ENCODE measurements at regions not wholly inside any gene's neighbourhood (a gene's known extent, or its start where the extent isn't known, plus 50 kb on each side); places are given as distances from the start of the nearest gene placed in this dataset.
A peak's percentile ranks its signal among the peaks of the same experiment; 100 is the strongest.
"Not testable (repeated sequence)": the region's sequence is repeated elsewhere in the genome, so short reads cannot be mapped to it uniquely, and the experiment has no call there.

- H3K4me3 Mint-ChIP-seq; H3K27ac Mint-ChIP-seq; POLR2A ChIA-PET; DNase-seq; intact Hi-C loops (cut with DNase I, micrococcal nuclease); CTCF ChIA-PET; H3K36me3 Mint-ChIP-seq (ENCODE audit: low read depth); ATAC-seq; H3K27me3 Mint-ChIP-seq; H3K4me1 Mint-ChIP-seq: not testable (repeated sequence)
- peaks cover 44% of the 10 kb centered on the region for H3K9me3 Mint-ChIP-seq (ENCODE audit: low read depth)
Measured at GRCh38 chr21:10346933-10347615, 174.3 kb upstream of the TPTE start.

GRCh38 chr21:10347675-10348074, 173.7 kb upstream of the TPTE start:
- peaks cover 49% of the 10 kb centered on the region for H3K9me3 Mint-ChIP-seq (ENCODE audit: low read depth)
- not testable (repeated sequence) for H3K36me3 Mint-ChIP-seq (ENCODE audit: low read depth)

DNA sequence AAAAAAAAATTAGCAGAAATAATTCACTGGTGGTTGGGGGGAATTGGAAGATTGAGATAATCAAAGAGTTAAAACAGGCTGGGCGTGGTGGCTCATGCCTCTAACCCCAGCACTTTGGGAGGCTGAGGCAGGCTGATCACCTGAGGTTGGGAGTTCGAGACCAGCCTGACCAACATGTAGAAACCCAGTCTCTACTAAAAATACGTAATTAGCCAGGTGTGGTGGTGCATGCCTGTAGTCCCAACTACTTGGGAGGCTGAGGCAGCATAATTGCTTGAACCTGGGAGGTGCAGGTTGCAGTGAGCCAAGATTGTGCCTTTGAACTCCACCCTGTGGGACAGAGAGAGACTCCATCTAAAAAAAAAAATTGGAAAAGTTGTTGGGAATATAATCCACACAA, 173.2 kb upstream of the TPTE start:
- POLR2A ChIA-PET; DNase-seq; intact Hi-C loops (cut with DNase I, micrococcal nuclease); ATAC-seq; CTCF ChIA-PET; H3K4me1 Mint-ChIP-seq; H3K36me3 Mint-ChIP-seq (ENCODE audit: low read depth); H3K27ac Mint-ChIP-seq; H3K27me3 Mint-ChIP-seq; H3K4me3 Mint-ChIP-seq: not testable (repeated sequence)
- peaks cover 54% of the 10 kb centered on the region for H3K9me3 Mint-ChIP-seq (ENCODE audit: low read depth)

More at GRCh38 chr21:10347675-10348074, 173.7 kb upstream of the TPTE start:
- POLR2A ChIA-PET; H3K27me3 Mint-ChIP-seq; intact Hi-C loops (cut with DNase I, micrococcal nuclease); DNase-seq; H3K27ac Mint-ChIP-seq; H3K4me3 Mint-ChIP-seq; H3K4me1 Mint-ChIP-seq; ATAC-seq; CTCF ChIA-PET: not testable (repeated sequence)

DNA sequence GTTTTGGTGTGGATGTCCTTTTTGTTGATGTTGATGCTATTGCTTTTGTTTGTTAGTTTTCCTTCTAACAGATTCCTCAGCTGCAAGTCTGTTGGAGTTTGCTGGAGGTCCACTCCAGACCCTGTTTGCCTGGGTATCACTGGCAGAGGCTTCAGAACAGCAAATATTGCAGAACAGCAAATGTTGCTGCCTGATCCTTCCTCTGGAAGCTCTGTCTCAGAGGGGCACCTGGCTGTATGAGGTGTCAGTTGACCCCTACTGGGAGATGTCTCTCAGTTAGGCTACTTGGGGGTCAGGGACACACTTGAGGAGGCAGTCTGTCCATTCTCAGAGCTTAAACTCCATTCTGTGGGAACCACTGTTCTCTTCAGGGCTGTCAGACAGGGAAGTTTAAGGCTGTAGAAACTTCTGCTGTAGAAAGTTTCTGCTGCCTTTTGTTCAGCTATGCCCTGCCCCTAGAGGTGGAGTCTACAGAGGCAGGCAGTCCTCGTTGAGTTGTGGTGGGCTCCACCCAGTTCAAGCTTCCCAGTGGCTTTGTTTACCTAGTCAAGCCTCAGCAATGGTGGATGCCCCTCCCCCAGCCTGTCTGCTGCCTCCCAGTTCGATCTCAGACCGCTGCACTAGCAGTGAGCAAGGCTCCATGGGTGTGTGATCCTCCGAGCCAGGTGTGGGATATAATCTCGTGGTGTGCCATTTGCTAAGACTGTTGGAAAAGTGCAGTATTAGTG, 166.4 kb upstream of the TPTE start:
- H3K27me3 Mint-ChIP-seq; ATAC-seq; intact Hi-C loops (cut with DNase I, micrococcal nuclease); CTCF ChIA-PET; H3K36me3 Mint-ChIP-seq (ENCODE audit: low read depth); H3K4me3 Mint-ChIP-seq; POLR2A ChIA-PET; H3K27ac Mint-ChIP-seq; H3K4me1 Mint-ChIP-seq; DNase-seq: not testable (repeated sequence)
- H3K9me3 Mint-ChIP-seq (ENCODE audit: low read depth): peaks cover 54% of the 10 kb centered on the region

DNA sequence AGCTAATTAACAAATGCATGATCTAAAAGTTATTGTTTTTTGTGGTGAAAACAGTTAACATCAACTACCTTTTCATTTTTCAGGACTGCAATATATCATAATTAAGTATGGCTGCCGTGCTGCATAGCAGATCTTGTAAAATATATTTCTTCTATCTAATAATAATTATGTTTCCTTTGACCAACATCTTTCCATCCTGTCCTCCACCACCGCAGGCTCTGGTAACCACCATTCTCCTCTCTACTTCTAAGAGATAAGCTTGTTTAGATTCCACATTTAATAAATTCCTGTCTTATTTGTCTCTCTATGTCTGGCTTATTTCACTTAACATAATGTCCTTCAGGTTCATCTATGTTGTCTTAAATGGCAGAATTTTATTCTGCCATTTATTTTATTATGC, 162.3 kb upstream of the TPTE start:
- H3K4me3 Mint-ChIP-seq; H3K4me1 Mint-ChIP-seq; POLR2A ChIA-PET; CTCF ChIA-PET; H3K27me3 Mint-ChIP-seq; H3K36me3 Mint-ChIP-seq (ENCODE audit: low read depth); H3K27ac Mint-ChIP-seq; intact Hi-C loops (cut with DNase I, micrococcal nuclease); DNase-seq; ATAC-seq: not testable (repeated sequence)
- peaks cover 43% of the 10 kb centered on the region for H3K9me3 Mint-ChIP-seq (ENCODE audit: low read depth)

- ATAC-seq; intact Hi-C loops (cut with DNase I, micrococcal nuclease); H3K4me3 Mint-ChIP-seq; H3K36me3 Mint-ChIP-seq (ENCODE audit: low read depth); POLR2A ChIA-PET; CTCF ChIA-PET; H3K4me1 Mint-ChIP-seq; H3K27ac Mint-ChIP-seq; H3K27me3 Mint-ChIP-seq; DNase-seq: not testable (repeated sequence)
- H3K9me3 Mint-ChIP-seq (ENCODE audit: low read depth): peaks cover 37% of the 10 kb centered on the region
Measured at GRCh38 chr21:10359911-10360310, 161.5 kb upstream of the TPTE start.

DNA sequence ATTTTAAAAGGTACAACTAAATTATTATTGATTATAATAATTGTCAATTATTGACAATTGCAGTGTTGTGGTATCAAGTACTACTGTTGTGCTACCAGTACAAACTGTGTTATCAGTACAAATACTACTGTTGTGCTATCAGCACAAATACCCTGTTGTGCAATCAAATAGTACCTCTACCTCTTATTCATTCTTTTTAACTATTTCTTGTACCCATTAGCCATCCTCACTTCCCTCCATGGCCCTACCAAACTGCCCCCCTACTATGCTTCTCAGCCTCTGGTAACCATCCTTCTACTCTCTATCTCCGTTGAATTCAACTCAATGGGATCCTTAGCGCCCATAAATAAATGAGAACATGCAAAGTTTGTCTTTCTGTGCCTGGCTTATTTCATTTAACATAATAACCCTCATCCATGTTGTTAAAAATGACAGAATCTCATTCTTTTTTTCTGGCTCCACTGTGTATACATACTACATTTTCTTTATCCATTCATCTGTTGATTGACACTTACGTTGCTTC, 160.1 kb upstream of the TPTE start:
- H3K36me3 Mint-ChIP-seq (ENCODE audit: low read depth); H3K4me3 Mint-ChIP-seq; POLR2A ChIA-PET; ATAC-seq; intact Hi-C loops (cut with DNase I, micrococcal nuclease); H3K27ac Mint-ChIP-seq; DNase-seq; H3K4me1 Mint-ChIP-seq; CTCF ChIA-PET; H3K27me3 Mint-ChIP-seq: not testable (repeated sequence)
- H3K9me3 Mint-ChIP-seq (ENCODE audit: low read depth): peaks cover 30% of the 10 kb centered on the region

- CTCF ChIA-PET; ATAC-seq; H3K27ac Mint-ChIP-seq; H3K27me3 Mint-ChIP-seq; DNase-seq; POLR2A ChIA-PET; intact Hi-C loops (cut with DNase I, micrococcal nuclease); H3K36me3 Mint-ChIP-seq (ENCODE audit: low read depth); H3K4me1 Mint-ChIP-seq; H3K4me3 Mint-ChIP-seq: not testable (repeated sequence)
- H3K9me3 Mint-ChIP-seq (ENCODE audit: low read depth): peaks cover 26% of the 10 kb centered on the region
Measured at GRCh38 chr21:10362816-10363215, 158.6 kb upstream of the TPTE start.

DNA sequence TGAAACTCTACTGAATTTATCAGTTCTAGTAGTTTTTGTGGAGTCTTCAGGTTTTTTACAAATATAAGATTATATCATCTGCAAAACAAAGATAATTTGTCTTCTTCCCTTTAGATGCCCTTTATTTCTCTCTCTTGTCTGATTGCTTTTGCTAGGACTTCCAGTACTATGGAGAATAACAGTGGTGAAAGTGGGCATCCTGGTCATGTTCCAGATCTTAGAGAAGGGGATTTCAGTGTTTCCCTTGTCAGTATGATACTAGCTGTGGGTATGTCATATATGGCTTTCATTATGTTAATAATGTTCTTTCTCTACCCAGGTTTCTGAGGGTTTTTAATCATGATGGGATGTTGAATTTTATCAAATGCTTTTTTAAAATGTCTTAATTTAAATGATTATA, 158.1 kb upstream of the TPTE start:
- ATAC-seq; intact Hi-C loops (cut with DNase I, micrococcal nuclease); DNase-seq; H3K4me3 Mint-ChIP-seq; POLR2A ChIA-PET; H3K27ac Mint-ChIP-seq; H3K27me3 Mint-ChIP-seq; H3K4me1 Mint-ChIP-seq; CTCF ChIA-PET; H3K36me3 Mint-ChIP-seq (ENCODE audit: low read depth): not testable (repeated sequence)
- H3K9me3 Mint-ChIP-seq (ENCODE audit: low read depth): peaks cover 24% of the 10 kb centered on the region

GRCh38 chr21:10366210-10366609, 155.2 kb upstream of the TPTE start:
- CTCF ChIA-PET; intact Hi-C loops (cut with DNase I, micrococcal nuclease); POLR2A ChIA-PET; H3K4me3 Mint-ChIP-seq; ATAC-seq; H3K27me3 Mint-ChIP-seq; H3K4me1 Mint-ChIP-seq; H3K27ac Mint-ChIP-seq; H3K36me3 Mint-ChIP-seq (ENCODE audit: low read depth); DNase-seq: not testable (repeated sequence)
- H3K9me3 Mint-ChIP-seq (ENCODE audit: low read depth): peaks cover 12% of the 10 kb centered on the region

- CTCF ChIA-PET; intact Hi-C loops (cut with DNase I, micrococcal nuclease); H3K4me1 Mint-ChIP-seq; DNase-seq; H3K4me3 Mint-ChIP-seq; H3K36me3 Mint-ChIP-seq (ENCODE audit: low read depth); H3K27me3 Mint-ChIP-seq; H3K9me3 Mint-ChIP-seq (ENCODE audit: low read depth); ATAC-seq; H3K27ac Mint-ChIP-seq; POLR2A ChIA-PET: not testable (repeated sequence)
Measured at GRCh38 chr21:10367586-10367985, 153.8 kb upstream of the TPTE start.

- H3K27ac Mint-ChIP-seq; H3K36me3 Mint-ChIP-seq (ENCODE audit: low read depth); DNase-seq; intact Hi-C loops (cut with DNase I, micrococcal nuclease); H3K4me1 Mint-ChIP-seq; POLR2A ChIA-PET; H3K4me3 Mint-ChIP-seq; H3K27me3 Mint-ChIP-seq; H3K9me3 Mint-ChIP-seq (ENCODE audit: low read depth); CTCF ChIA-PET: not testable (repeated sequence)
- peak; percentile 19 for ATAC-seq
Measured at GRCh38 chr21:10368323-10368798, 153.0 kb upstream of the TPTE start.
